A549 (cell line): ENCODE measurements at regions not wholly inside any gene's neighbourhood (a gene's known extent, or its start where the extent isn't known, plus 50 kb on each side); places are given as distances from the start of the nearest gene placed in this dataset.

Source experiments
- ATAC-seq, 2 experiments: fragments of 200-7000 bp in 1 of 2; fragments of >200 bp in 1 of 2; cut with Nextera tagmentation in 1 of 2; cut with Tn5 transposase in 1 of 2; 3 replicates each; pipeline versions ENCODE4 v1.8.0 to v1.9.1; 2018 to 2020; ENCODE audit warnings: mild to moderate bottlenecking in 1 of 2, moderate library complexity in 1 of 2
- CTCF ChIA-PET: fragments of 300-600 bp; sonication (Branson Sonifier 250); formaldehyde crosslinking; extraction: SDS; loops from one replicate; lab custom pipeline; 2021; ENCODE audit warnings: antibody characterized with exemption, inconsistent platforms; lab: Yijun Ruan, JAX
- POLR2A ChIA-PET: fragments of 350-600 bp; formaldehyde crosslinking; extraction: SDS; loops from one replicate; lab custom pipeline; 2021; ENCODE audit warnings: antibody characterized with exemption, inconsistent platforms; lab: Yijun Ruan, JAX
- DNase-seq, 2 experiments: peaks; one replicate each; pipeline versions ENCODE4 v3.0.0 to v3.0.0-alpha.2; 2011 to 2016; ENCODE audit warnings: low read depth in 1 of 2, low spot score in 1 of 2
- FAIRE-seq: peaks from 2 replicates; lab custom pipeline; 2011; peaks lifted over from hg19 to GRCh38; lab: Jason Lieb, UNC
- H3K27ac ChIP-seq, 2 experiments: fragments of >200 bp; sonication (Bioruptor Twin); formaldehyde crosslinking; 3 replicates each; pipeline ENCODE4 v1.5.1; 2016 to 2017
- H3K4me1 ChIP-seq: fragments of >200 bp; sonication (Bioruptor Twin); formaldehyde crosslinking; 3 replicates; pipeline ENCODE4 v1.6.1; 2016
- H3K4me2 ChIP-seq: fragments of >200 bp; sonication (Bioruptor Twin); formaldehyde crosslinking; 3 replicates; pipeline ENCODE4 v1.6.1; 2016
- H3K4me3 ChIP-seq: fragments of >200 bp; sonication (Bioruptor Twin); formaldehyde crosslinking; 3 replicates; pipeline ENCODE4 v1.5.1; 2016
- H3K9me3 ChIP-seq: fragments of >200 bp; sonication (Bioruptor Twin); formaldehyde crosslinking; 3 replicates; pipeline ENCODE4 v1.6.1; 2016
- CEBPB ChIP-seq, 2 experiments: fragments of >200 bp in 1 of 2; sonication (Bioruptor Twin) in 1 of 2; formaldehyde crosslinking in 1 of 2; IDR thresholded peaks; 2 replicates each; pipeline ENCODE4 v1.6.1; 2012 to 2016
- EHMT2 ChIP-seq: fragments of 200-600 bp; sonication (generic); IDR thresholded peaks from 2 replicates; pipeline ENCODE4 v1.6.1; 2016; ENCODE audit warnings: antibody characterized with exemption, low read depth, mild to moderate bottlenecking, moderate library complexity
- EP300 ChIP-seq, 2 experiments: fragments of >200 bp; sonication (Bioruptor Twin); formaldehyde crosslinking; IDR thresholded peaks; 2 replicates in 1 of 2; 3 replicates in 1 of 2; pipeline ENCODE4 v1.6.1; 2016 to 2017
- FOSL2 ChIP-seq, 2 experiments: fragments of 450-650 bp in 1 of 2; fragments of >200 bp in 1 of 2; sonication (Bioruptor Twin) in 1 of 2; formaldehyde crosslinking; IDR thresholded peaks; 2 replicates each; pipeline versions ENCODE4 v1.5.0 to v1.6.1; 2016 to 2020; ENCODE audit warnings: mild to moderate bottlenecking in 1 of 2, moderate library complexity in 1 of 2
- HOXA7 ChIP-seq: fragments of 250-450 bp; sonication (Bioruptor Pico); IDR thresholded peaks from 2 replicates; pipeline ENCODE4 v1.5.0; 2020; ENCODE audit warnings: mild to moderate bottlenecking, moderate library complexity
- HOXB13 ChIP-seq: fragments of 250-450 bp; sonication (Bioruptor Pico); IDR thresholded peaks from 2 replicates; pipeline ENCODE4 v1.5.0; 2020; ENCODE audit warnings: low read depth, mild to moderate bottlenecking, moderate library complexity
- HOXB5 ChIP-seq: fragments of 250-450 bp; sonication (Bioruptor Pico); IDR thresholded peaks from 2 replicates; pipeline ENCODE4 v1.5.0; 2020; ENCODE audit warnings: mild to moderate bottlenecking, moderate library complexity
- KDM5A ChIP-seq: fragments of 200-600 bp; sonication (generic); IDR thresholded peaks from 2 replicates; pipeline ENCODE4 v1.6.1; 2016; ENCODE audit warnings: antibody characterized with exemption, mild to moderate bottlenecking
- MAFK ChIP-seq: fragments of 450-650 bp; IDR thresholded peaks from 2 replicates; pipeline ENCODE4 v1.6.1; 2014; ENCODE audit not compliant: partially characterized antibody
- MAX ChIP-seq: IDR thresholded peaks from 2 replicates; pipeline ENCODE4 v1.6.1; 2012
- MYC ChIP-seq: IDR thresholded peaks from 2 replicates; pipeline ENCODE4 v1.6.1; 2012; ENCODE audit warnings: mild to moderate bottlenecking, inconsistent platforms, low read length, improper control_type of control experiment, borderline replicate concordance
- NFE2L2 ChIP-seq: fragments of 150-350 bp; conservative IDR thresholded peaks from 2 replicates; pipeline ENCODE4 v1.6.1; 2014; ENCODE audit warnings: low read length
- POLR2AphosphoS2 ChIP-seq: conservative IDR thresholded peaks from 2 replicates; pipeline ENCODE4 v1.6.1; 2012; ENCODE audit warnings: low read length, improper control_type of control experiment, inconsistent platforms
- RARB ChIP-seq: fragments of 250-450 bp; sonication (Bioruptor Pico); IDR thresholded peaks from 2 replicates; pipeline ENCODE4 v1.8.0; 2021; ENCODE audit warnings: mild to moderate bottlenecking, moderate library complexity
- RNF2 ChIP-seq: fragments of 200-600 bp; sonication (generic); IDR thresholded peaks from 2 replicates; pipeline ENCODE4 v1.6.1; 2016; ENCODE audit warnings: low read depth, mild to moderate bottlenecking, antibody characterized with exemption, moderate library complexity, borderline replicate concordance
- SREBF2 ChIP-seq: fragments of 450-650 bp; IDR thresholded peaks from 2 replicates; pipeline ENCODE4 v1.6.1; 2014; ENCODE audit warnings: mild to moderate bottlenecking, moderate library complexity
- TFCP2L1 ChIP-seq: fragments of 250-450 bp; sonication (Bioruptor Pico); IDR thresholded peaks from 2 replicates; pipeline ENCODE4 v1.5.0; 2021; ENCODE audit warnings: mild to moderate bottlenecking
- ZFP36 ChIP-seq: fragments of 450-650 bp; IDR thresholded peaks from 2 replicates; pipeline ENCODE4 v1.6.1; 2014; ENCODE audit warnings: borderline replicate concordance; ENCODE audit not compliant: partially characterized antibody
- WGBS: methylation state at CpG from one replicate; pipeline ENCODE4 v1.1.6; 2017; ENCODE audit errors: missing lambda C conversion rate; 5-methylcytosine and 5-hydroxymethylcytosine counted together
- TF ChIP-seq, protein P1 (sequence below): fragments of >200 bp; sonication (Bioruptor Twin); formaldehyde crosslinking; IDR thresholded peaks from 3 replicates; pipeline ENCODE4 v1.6.1; 2016
- TF ChIP-seq, protein P2 (sequence below): fragments of 250-450 bp; sonication (Bioruptor Pico); IDR thresholded peaks from 2 replicates; pipeline ENCODE4 v1.5.0; 2020; ENCODE audit warnings: low read depth, mild to moderate bottlenecking, moderate library complexity
- TF ChIP-seq, protein P3 (sequence below): IDR thresholded peaks from 2 replicates; pipeline ENCODE4 v1.6.1; 2012
- TF ChIP-seq, protein P4 (sequence below): fragments of 450-650 bp; IDR thresholded peaks from 2 replicates; pipeline ENCODE4 v1.6.1; 2014; ENCODE audit warnings: antibody characterized with exemption

DNA sequence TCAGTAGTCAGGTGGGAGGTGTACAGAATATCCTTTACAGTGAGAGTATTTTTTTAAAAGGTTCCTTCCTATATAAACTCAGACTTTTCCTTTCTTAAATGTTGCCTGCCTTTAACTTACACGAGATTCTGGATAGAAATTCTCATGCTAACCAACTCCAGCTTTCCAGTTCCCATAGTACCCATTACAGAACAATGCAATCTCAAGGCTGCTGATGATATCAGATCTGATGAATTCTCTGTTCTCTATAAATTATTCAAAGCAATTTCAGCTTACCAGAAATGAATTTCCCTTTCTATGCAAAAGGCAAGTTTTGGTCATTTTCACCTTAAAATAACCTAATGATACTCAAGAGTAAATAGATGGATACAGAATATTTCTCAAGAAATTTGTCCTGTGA lies 90.3 kb downstream of the NUDT12 start:
- 22% methylated on average over 1 of the region's 1 CpG for WGBS
- FAIRE-seq, result no peak
- H3K27ac ChIP-seq, result peak overlapping the region; percentile 33 to 43; a peak in 3 of 6 replicates
- peaks cover 24% of the 10 kb centered on the region for H3K4me1 ChIP-seq
- no peak for ATAC-seq
- no peak for TF ChIP-seq FOSL2 (IDR thresholded peaks at IDR 0.05)
- no peak for TF ChIP-seq FOSL2 (CRISPR knock-in tag; IDR thresholded peaks at IDR 0.05)
- TF ChIP-seq RNF2, result no peak
- TF ChIP-seq POLR2AphosphoS2, result no peak
- TF ChIP-seq, protein P1, sequence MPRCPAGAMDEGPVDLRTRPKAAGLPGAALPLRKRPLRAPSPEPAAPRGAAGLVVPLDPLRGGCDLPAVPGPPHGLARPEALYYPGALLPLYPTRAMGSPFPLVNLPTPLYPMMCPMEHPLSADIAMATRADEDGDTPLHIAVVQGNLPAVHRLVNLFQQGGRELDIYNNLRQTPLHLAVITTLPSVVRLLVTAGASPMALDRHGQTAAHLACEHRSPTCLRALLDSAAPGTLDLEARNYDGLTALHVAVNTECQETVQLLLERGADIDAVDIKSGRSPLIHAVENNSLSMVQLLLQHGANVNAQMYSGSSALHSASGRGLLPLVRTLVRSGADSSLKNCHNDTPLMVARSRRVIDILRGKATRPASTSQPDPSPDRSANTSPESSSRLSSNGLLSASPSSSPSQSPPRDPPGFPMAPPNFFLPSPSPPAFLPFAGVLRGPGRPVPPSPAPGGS, result no peak
- no peak overlapping the region for H3K4me3 ChIP-seq
- no peak for DNase-seq
- H3K9me3 ChIP-seq, result no peaks in the 10 kb centered on the region
- POLR2A ChIA-PET, result interaction anchor here (3.5 kb wide), 1 partner anchor 213 kb away, joined by 32 read pairs; the partner anchor contains the start of gene MACIR
- H3K4me2 ChIP-seq, result peak overlapping the region; percentile 45; the same call in 2 of the 3 replicates
- CTCF ChIA-PET, result interaction anchor here (1.3 kb wide), 1 partner anchor 218 kb away, joined by 3 read pairs; no protein-coding TSS in a partner anchor

DNA sequence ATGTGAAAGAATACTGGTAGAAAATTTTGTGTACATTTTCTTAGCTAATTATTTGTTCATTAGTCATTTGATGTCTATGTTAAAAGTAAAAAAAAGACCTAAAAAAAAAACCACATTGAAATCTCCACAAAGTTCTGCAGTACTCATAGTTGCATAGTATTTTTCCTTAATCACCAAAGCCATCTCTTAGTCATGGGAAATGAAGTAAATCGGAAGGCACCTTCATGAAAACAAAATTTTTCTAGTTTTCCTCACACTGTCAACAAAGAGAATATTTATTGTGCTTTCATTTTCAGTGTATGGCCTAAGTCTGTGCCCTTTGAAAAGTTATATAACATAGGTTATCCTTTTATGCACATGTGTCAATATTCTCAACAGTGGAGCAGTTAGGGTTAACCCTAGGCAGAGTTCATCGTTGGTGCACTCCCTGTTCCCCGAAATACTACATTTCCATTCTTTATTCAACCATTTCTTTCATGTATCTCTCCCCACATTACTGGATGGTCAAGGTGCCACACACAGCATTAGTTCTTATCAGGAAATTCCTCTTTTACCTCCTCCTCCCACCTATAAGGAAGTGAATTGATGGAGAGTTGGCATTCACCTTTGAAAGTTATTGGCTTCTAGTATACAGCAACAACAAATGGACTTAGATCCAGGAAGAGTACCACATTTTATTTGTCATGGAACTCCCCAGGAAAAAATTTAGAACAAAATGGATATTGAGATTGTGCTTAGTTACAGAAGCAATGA lies 93.1 kb downstream of the NUDT12 start:
- TF ChIP-seq, protein P2, sequence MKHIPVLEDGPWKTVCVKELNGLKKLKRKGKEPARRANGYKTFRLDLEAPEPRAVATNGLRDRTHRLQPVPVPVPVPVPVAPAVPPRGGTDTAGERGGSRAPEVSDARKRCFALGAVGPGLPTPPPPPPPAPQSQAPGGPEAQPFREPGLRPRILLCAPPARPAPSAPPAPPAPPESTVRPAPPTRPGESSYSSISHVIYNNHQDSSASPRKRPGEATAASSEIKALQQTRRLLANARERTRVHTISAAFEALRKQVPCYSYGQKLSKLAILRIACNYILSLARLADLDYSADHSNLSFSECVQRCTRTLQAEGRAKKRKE, result no peak
- TF ChIP-seq RARB, result no peak
- no peak for TF ChIP-seq MYC
- TF ChIP-seq, protein P3, sequence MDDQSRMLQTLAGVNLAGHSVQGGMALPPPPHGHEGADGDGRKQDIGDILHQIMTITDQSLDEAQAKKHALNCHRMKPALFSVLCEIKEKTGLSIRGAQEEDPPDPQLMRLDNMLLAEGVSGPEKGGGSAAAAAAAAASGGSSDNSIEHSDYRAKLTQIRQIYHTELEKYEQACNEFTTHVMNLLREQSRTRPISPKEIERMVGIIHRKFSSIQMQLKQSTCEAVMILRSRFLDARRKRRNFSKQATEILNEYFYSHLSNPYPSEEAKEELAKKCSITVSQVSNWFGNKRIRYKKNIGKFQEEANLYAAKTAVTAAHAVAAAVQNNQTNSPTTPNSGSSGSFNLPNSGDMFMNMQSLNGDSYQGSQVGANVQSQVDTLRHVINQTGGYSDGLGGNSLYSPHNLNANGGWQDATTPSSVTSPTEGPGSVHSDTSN, result no peak
- no peak for TF ChIP-seq HOXB13
- TF ChIP-seq SREBF2, result no peak
- TF ChIP-seq, protein P4, sequence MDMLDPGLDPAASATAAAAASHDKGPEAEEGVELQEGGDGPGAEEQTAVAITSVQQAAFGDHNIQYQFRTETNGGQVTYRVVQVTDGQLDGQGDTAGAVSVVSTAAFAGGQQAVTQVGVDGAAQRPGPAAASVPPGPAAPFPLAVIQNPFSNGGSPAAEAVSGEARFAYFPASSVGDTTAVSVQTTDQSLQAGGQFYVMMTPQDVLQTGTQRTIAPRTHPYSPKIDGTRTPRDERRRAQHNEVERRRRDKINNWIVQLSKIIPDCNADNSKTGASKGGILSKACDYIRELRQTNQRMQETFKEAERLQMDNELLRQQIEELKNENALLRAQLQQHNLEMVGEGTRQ, result no peak
- no peak for TF ChIP-seq HOXA7 (CRISPR knock-in tag)
- TF ChIP-seq MAFK, result no peak
- TF ChIP-seq MAX, result no peak
- no peak for TF ChIP-seq HOXB5
- no peak for TF ChIP-seq TFCP2L1
- TF ChIP-seq NFE2L2, result no peak
- no peak for FAIRE-seq

DNA sequence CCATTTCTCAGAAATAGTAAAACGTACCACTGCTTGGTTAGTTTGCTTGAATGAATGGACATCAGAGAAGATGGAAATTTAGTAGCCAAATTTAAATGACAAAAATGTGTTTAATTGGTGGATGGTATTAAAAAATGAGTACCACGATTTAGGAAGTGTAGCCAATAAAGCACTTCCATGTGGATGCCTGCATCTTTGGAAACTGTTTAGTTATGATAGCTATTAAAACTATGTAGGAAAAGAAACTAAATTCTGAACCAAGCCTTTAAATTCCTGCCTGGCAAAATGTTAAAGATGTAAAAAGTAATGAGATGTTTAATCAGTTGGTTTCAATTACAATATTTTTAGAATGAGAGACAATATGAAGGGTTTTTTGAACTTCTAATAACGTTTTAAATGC lies 94.8 kb downstream of the NUDT12 start:
- TF ChIP-seq EP300 (IDR thresholded peaks at IDR 0.05), result no peak
- no peak for TF ChIP-seq CEBPB (IDR thresholded peaks at IDR 0.05)
- no peak for TF ChIP-seq MAFK
- TF ChIP-seq KDM5A, result no peak
- TF ChIP-seq EHMT2, result no peak
- TF ChIP-seq, protein P2, result no peak
- TF ChIP-seq ZFP36, result no peak
- no peak for DNase-seq
- no peak for ATAC-seq
- H3K9me3 ChIP-seq, result no peaks in the 10 kb centered on the region
- no peak overlapping the region for H3K27ac ChIP-seq
- CTCF ChIA-PET, result no interaction called here
- no peak overlapping the region for H3K4me3 ChIP-seq
- POLR2A ChIA-PET, result no interaction called here
- WGBS, result 48% methylated on average over 3 of the region's 3 CpGs
- no peak overlapping the region for H3K4me2 ChIP-seq
- no peak for FAIRE-seq
- H3K4me1 ChIP-seq, result peaks cover 33% of the 10 kb centered on the region

More for the DNA sequence above, 93.1 kb downstream of the NUDT12 start:
- Histone ChIP-seq H3K27ac (0 out of 6 replicates have a peak overlapping the region, but pooled peaks of 1 of the 2 experiments have one; percentile 8), H3K4me1 (peaks cover 40% of the 10 kb centered on the region), H3K9me3 (no peaks in the 10 kb centered on the region), H3K4me2 (0 out of 3 replicates have a peak overlapping the region, but pooled peaks have one; percentile 9), H3K4me3 (no peak overlapping the region)
- WGBS, result 65% methylated on average over 3 of the region's 3 CpGs
- ChIA-PET CTCF (no interaction called here), POLR2A (no interaction called here)
- ATAC-seq (no peak), DNase-seq (no peak)
